Gastrocnemius medialis (tissue), 4 donors: ENCODE measurements at regions not wholly inside any gene's neighbourhood (a gene's known extent, or its start where the extent isn't known, plus 50 kb on each side); places are given as distances from the start of the nearest gene placed in this dataset.
"Not testable (repeated sequence)": the region's sequence is repeated elsewhere in the genome, so short reads cannot be mapped to it uniquely, and the experiment has no call there.

Experiments used
- POLR2A ChIP-seq, 2 donors: fragments of 450-650 bp; IDR thresholded peaks; one replicate each; pipeline ENCODE4 v1.6.1; 2017; ENCODE audit warnings: antibody characterized with exemption in 2 of 2, mild to moderate bottlenecking in 2 of 2, moderate library complexity in 2 of 2
- TF ChIP-seq, protein P1 (sequence below), 5 experiments: fragments of 450-650 bp in 3 of 5; fragments of 200-600 bp in 2 of 5; sonication (generic) in 2 of 5; IDR thresholded peaks in 4 of 5; conservative IDR thresholded peaks in 1 of 5; 1 replicate in 4 of 5; 2 replicates in 1 of 5; pipeline ENCODE4 v1.5.1; 2016 to 2019; ENCODE audit warnings: antibody characterized with exemption in 5 of 5, mild to moderate bottlenecking in 3 of 5, moderate library complexity in 3 of 5

DNA sequence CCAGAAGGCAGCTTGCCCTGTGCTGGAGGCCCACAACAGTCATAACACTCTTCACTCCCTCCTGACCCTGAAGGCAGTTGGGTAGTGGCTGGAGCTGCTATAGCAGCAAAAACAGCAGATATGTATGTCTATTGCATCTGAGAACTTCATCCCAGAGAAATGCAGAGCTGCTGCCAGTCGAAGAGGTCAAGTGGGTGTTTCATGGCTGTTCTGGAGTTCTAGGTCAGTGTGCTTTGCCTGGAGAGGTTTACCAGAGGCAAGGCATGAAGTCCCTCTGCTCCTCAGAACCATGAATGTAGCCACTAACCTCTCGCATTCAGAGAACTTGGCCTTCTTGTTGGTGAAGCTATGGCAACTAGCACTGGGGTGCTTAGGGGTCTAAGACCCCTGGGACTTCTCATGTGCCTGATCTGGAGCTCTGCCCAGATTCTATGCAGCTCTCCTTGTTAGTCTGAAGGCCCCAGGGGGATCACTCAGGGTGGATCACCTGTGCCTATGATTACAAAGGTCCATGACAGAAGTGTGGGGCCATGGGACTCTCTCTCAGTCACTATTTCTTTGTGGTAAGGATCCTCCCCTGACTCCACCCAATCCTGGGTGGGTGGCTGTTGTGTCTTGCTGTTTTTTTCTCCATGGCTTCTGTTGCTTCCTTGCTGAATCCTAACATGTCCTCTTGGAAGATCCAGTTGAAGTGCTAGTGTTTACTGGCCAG lies 637.7 kb upstream of the TPTE start:
- TF ChIP-seq, protein P1, sequence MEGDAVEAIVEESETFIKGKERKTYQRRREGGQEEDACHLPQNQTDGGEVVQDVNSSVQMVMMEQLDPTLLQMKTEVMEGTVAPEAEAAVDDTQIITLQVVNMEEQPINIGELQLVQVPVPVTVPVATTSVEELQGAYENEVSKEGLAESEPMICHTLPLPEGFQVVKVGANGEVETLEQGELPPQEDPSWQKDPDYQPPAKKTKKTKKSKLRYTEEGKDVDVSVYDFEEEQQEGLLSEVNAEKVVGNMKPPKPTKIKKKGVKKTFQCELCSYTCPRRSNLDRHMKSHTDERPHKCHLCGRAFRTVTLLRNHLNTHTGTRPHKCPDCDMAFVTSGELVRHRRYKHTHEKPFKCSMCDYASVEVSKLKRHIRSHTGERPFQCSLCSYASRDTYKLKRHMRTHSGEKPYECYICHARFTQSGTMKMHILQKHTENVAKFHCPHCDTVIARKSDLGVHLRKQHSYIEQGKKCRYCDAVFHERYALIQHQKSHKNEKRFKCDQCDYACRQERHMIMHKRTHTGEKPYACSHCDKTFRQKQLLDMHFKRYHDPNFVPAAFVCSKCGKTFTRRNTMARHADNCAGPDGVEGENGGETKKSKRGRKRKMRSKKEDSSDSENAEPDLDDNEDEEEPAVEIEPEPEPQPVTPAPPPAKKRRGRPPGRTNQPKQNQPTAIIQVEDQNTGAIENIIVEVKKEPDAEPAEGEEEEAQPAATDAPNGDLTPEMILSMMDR (IDR thresholded peaks at IDR 0.05 in 4 of 5, conservative IDR thresholded peaks at IDR 0.05 in 1 of 5), result not testable (repeated sequence)
- TF ChIP-seq POLR2A (IDR thresholded peaks at IDR 0.05), result not testable (repeated sequence)
